SK-N-SH treated with all-trans-retinoic acid at 6 μM for 48 hours (cell line): ENCODE measurements at regions not wholly inside any gene's neighbourhood (a gene's known extent, or its start where the extent isn't known, plus 50 kb on each side); places are given as distances from the start of the nearest gene placed in this dataset.

Source experiments
- ARNTL ChIP-seq: fragments of 450-650 bp; formaldehyde crosslinking; IDR thresholded peaks from 2 replicates; pipeline ENCODE4 v1.5.0; 2020; ENCODE audit warnings: low read depth, mild to moderate bottlenecking, moderate library complexity, borderline replicate concordance
- ZFP3 ChIP-seq: fragments of 250-450 bp; sonication (Bioruptor Pico); IDR thresholded peaks from 2 replicates; pipeline ENCODE4 v1.5.0; 2020; ENCODE audit warnings: mild to moderate bottlenecking, moderate library complexity

- no peak for TF ChIP-seq ARNTL (CRISPR knock-in tag)
- no peak for TF ChIP-seq ZFP3 (CRISPR knock-in tag)
These were observed 100.5 kb downstream of the INHBB start for GRCh38 chr2:120446236-120447126.
